HL-60 (cell line): ENCODE measurements at regions not wholly inside any gene's neighbourhood (a gene's known extent, or its start where the extent isn't known, plus 50 kb on each side); places are given as distances from the start of the nearest gene placed in this dataset.

Experiments
- DNase-seq, 2 experiments: peaks; one replicate each; pipeline ENCODE4 v3.0.0-alpha.2; 2010 to 2020; ENCODE audit warnings: low read depth in 1 of 2, low spot score in 1 of 2
- H3K27ac ChIP-seq: fragments of 250-450 bp; sonication (Bioruptor Pico); replicated peaks from 2 replicates; pipeline ENCODE4 v1.5.1; 2020; ENCODE audit warnings: mild to moderate bottlenecking, moderate library complexity
- H3K27me3 ChIP-seq: fragments of 250-450 bp; sonication (Bioruptor Pico); 2 replicates; pipeline ENCODE4 v1.5.1; 2021; ENCODE audit warnings: mild to moderate bottlenecking, moderate library complexity; ENCODE audit not compliant: insufficient read depth, poor library complexity, severe bottlenecking
- H3K4me3 ChIP-seq: replicated peaks from 2 replicates; pipeline ENCODE4 v1.5.1; 2011; ENCODE audit warnings: mild to moderate bottlenecking, control low read depth, low read length; ENCODE audit not compliant: insufficient read depth
- CTCF ChIP-seq: IDR thresholded peaks from one replicate; pipeline ENCODE4 v1.5.1; 2011; ENCODE audit warnings: low read length, control low read depth, inconsistent platforms; ENCODE audit not compliant: insufficient read depth
- GABPA ChIP-seq: IDR thresholded peaks from 2 replicates; pipeline ENCODE4 v1.6.1; 2012; ENCODE audit warnings: low read depth
- POLR2AphosphoS5 ChIP-seq: IDR thresholded peaks from 2 replicates; pipeline ENCODE4 v1.6.1; 2012; ENCODE audit warnings: low read depth
- SPI1 ChIP-seq: IDR thresholded peaks from 2 replicates; pipeline ENCODE4 v1.6.1; 2012; ENCODE audit warnings: low read depth, mild to moderate bottlenecking, borderline replicate concordance
- TF ChIP-seq, protein P1 (sequence below): IDR thresholded peaks from 2 replicates; pipeline ENCODE4 v1.6.1; 2012; ENCODE audit warnings: low read depth; ENCODE audit not compliant: insufficient replicate concordance

GRCh38 chr10:78863906-78864239, 204.9 kb upstream of the ZMIZ1 start:
- H3K27ac ChIP-seq, result no peak overlapping the region
- no peaks in the 10 kb centered on the region for H3K27me3 ChIP-seq

GRCh38 chr10:78864761-78865537, 203.8 kb upstream of the ZMIZ1 start:
- no peak for DNase-seq

More at GRCh38 chr10:78863906-78864239, 204.9 kb upstream of the ZMIZ1 start:
- no peak for TF ChIP-seq SPI1
- no peak for TF ChIP-seq CTCF
- TF ChIP-seq, protein P1, sequence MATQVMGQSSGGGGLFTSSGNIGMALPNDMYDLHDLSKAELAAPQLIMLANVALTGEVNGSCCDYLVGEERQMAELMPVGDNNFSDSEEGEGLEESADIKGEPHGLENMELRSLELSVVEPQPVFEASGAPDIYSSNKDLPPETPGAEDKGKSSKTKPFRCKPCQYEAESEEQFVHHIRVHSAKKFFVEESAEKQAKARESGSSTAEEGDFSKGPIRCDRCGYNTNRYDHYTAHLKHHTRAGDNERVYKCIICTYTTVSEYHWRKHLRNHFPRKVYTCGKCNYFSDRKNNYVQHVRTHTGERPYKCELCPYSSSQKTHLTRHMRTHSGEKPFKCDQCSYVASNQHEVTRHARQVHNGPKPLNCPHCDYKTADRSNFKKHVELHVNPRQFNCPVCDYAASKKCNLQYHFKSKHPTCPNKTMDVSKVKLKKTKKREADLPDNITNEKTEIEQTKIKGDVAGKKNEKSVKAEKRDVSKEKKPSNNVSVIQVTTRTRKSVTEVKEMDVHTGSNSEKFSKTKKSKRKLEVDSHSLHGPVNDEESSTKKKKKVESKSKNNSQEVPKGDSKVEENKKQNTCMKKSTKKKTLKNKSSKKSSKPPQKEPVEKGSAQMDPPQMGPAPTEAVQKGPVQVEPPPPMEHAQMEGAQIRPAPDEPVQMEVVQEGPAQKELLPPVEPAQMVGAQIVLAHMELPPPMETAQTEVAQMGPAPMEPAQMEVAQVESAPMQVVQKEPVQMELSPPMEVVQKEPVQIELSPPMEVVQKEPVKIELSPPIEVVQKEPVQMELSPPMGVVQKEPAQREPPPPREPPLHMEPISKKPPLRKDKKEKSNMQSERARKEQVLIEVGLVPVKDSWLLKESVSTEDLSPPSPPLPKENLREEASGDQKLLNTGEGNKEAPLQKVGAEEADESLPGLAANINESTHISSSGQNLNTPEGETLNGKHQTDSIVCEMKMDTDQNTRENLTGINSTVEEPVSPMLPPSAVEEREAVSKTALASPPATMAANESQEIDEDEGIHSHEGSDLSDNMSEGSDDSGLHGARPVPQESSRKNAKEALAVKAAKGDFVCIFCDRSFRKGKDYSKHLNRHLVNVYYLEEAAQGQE, result no peak
- no peak for TF ChIP-seq POLR2AphosphoS5
- no peak for TF ChIP-seq GABPA
- H3K4me3 ChIP-seq, result no peak overlapping the region
- DNase-seq, result no peak

DNA sequence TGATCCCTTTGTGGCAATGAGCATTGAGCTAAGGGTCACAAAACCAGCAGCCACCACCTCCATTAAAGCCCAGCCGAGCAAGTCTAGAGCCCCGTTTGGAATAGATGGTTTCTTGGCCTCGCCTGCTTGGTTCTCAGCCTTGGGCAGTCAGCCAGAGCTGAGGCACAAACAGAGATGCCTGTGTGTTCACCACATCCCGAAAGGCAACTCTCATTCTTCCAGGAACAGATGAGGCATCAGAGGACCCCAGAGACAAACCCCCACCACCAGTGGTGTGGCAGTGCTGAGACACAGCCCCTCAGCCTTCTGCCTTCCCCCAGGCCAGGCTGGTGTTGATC, 203.3 kb upstream of the ZMIZ1 start:
- TF ChIP-seq GABPA (no peak), SPI1 (no peak), POLR2AphosphoS5 (no peak), CTCF (no peak)
- TF ChIP-seq, protein P1, result no peak
- peaks cover 5% of the 10 kb centered on the region for H3K27me3 ChIP-seq
- DNase-seq, result no peak
- H3K4me3 ChIP-seq, result no peak overlapping the region
- no peak overlapping the region for H3K27ac ChIP-seq

More at GRCh38 chr10:78864761-78865537, 203.8 kb upstream of the ZMIZ1 start:
- Histone ChIP-seq H3K27ac (no peak overlapping the region), H3K4me3 (no peak overlapping the region), H3K27me3 (no peaks in the 10 kb centered on the region)
- TF ChIP-seq, protein P1, result no peak
- TF ChIP-seq CTCF, result no peak
- TF ChIP-seq GABPA, result no peak
- no peak for TF ChIP-seq POLR2AphosphoS5
